ENCODE measurements at regions not wholly inside any gene's neighbourhood (a gene's known extent, or its start where the extent isn't known, plus 50 kb on each side); places are given as distances from the start of the nearest gene placed in this dataset.
"Not testable (repeated sequence)": the region's sequence is repeated elsewhere in the genome, so short reads cannot be mapped to it uniquely, and the experiment has no call there.

DNA sequence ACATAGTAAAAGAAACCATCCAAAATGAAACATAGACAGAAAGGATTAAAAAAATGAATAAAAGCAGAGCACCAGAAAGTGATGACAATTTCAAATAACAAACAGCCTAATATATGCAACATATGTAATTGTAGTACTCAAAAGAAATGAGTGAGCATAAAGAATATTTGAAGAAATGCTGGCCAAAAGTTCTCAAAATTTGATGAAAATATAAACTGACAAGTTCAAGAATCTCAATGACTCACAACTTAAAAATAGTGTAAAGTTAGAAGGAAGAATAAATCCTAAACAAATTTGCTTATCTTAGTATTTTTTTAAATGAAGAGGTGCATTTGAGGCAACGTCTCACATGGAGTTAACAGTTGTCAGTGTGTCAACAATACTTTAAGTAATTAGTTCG, 498.9 kb downstream of the SLC6A15 start:
- Mint-ChIP-seq H3K36me3 (ENCODE audit: low read depth) (no peaks in the 10 kb centered on the region), H3K4me3 (ENCODE audit: low read depth) (no peak overlapping the region), H3K27me3 (ENCODE audit: low read depth) (no peaks in the 10 kb centered on the region), H3K27ac (no peak overlapping the region), H3K9me3 (no peaks in the 10 kb centered on the region), H3K4me1 (ENCODE audit: low read depth) (no peaks in the 10 kb centered on the region)
- intact Hi-C loops (cut with micrococcal nuclease) = no loop called here
- DNase-seq (ENCODE audit: low spot score) = no peak

DNA sequence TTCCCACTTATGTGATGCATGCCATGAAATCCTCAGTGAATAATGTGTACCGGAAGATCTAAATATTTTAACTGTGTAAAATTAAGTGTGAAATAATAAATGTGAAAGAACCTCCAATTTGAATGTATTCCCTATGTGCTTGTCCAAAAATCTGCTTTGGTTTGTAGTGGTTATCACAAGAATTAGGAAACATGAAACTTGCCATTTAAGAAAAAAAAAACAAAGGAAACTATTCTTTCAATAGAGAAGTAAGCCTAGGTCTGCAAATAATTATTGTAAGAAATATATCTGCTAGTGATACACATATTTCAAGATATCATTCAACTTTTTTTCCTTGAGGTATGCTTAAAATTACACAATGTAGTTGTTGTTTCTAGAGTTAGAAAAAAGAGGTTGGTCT, 500.4 kb downstream of the SLC6A15 start:
- no peaks in the 10 kb centered on the region for H3K9me3 Mint-ChIP-seq
- no peak for DNase-seq (ENCODE audit: low spot score)
- H3K27ac Mint-ChIP-seq = no peak overlapping the region
- intact Hi-C loops (cut with micrococcal nuclease) = no loop called here
- no peak overlapping the region for H3K4me3 Mint-ChIP-seq (ENCODE audit: low read depth)
- no peaks in the 10 kb centered on the region for H3K36me3 Mint-ChIP-seq (ENCODE audit: low read depth)
- H3K27me3 Mint-ChIP-seq (ENCODE audit: low read depth) = no peaks in the 10 kb centered on the region
- H3K4me1 Mint-ChIP-seq (ENCODE audit: low read depth) = no peaks in the 10 kb centered on the region

DNA sequence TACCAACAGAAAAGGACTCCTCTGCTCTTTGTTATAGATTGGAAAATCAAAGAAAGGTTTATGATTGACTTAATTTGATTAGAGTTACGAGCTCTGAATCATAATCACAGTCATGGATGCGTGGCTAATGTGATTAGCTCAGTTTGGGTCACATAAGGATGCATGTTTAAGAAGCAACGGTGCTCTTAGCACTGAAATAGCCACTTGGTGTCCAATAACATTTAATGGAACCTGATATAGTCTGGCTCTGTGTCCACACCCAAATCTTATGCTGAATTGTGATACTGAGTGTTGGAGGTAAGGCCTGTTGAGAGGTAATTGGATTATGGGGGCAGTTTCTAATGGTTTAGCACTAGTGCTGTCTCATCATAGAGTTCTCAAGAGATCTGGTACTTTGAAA, 501.6 kb downstream of the SLC6A15 start:
- Mint-ChIP-seq H3K4me3 (ENCODE audit: low read depth) (no peak overlapping the region), H3K27ac (no peak overlapping the region), H3K36me3 (ENCODE audit: low read depth) (no peaks in the 10 kb centered on the region), H3K9me3 (no peaks in the 10 kb centered on the region), H3K27me3 (ENCODE audit: low read depth) (no peaks in the 10 kb centered on the region), H3K4me1 (ENCODE audit: low read depth) (no peaks in the 10 kb centered on the region)
- intact Hi-C loops (cut with micrococcal nuclease) = no loop called here
- no peak for DNase-seq (ENCODE audit: low spot score)

DNA sequence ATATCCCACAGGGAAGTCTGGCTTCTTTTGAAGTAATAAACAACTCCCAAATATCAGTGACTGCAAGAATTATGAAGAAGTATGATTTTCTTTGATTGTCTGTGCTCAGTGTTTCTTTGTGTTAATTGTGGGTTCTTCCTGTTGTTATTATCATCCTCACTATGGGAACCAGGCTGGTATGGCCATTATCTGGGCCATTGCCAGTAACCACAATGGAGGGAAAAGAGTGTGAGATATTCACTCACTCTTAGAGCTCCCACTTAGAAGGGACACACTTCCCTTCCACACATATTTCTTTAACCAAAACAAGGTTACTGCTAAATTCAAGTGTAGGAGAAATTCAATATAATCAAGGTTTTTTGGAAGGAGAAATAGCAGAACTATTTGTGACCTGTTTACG, 503.7 kb downstream of the SLC6A15 start:
- intact Hi-C loops (cut with micrococcal nuclease) = no loop called here
- Mint-ChIP-seq H3K27me3 (ENCODE audit: low read depth) (no peaks in the 10 kb centered on the region), H3K36me3 (ENCODE audit: low read depth) (no peaks in the 10 kb centered on the region), H3K9me3 (no peaks in the 10 kb centered on the region), H3K4me3 (ENCODE audit: low read depth) (no peak overlapping the region), H3K4me1 (ENCODE audit: low read depth) (no peaks in the 10 kb centered on the region), H3K27ac (no peak overlapping the region)
- DNase-seq (ENCODE audit: low spot score) = no peak

DNA sequence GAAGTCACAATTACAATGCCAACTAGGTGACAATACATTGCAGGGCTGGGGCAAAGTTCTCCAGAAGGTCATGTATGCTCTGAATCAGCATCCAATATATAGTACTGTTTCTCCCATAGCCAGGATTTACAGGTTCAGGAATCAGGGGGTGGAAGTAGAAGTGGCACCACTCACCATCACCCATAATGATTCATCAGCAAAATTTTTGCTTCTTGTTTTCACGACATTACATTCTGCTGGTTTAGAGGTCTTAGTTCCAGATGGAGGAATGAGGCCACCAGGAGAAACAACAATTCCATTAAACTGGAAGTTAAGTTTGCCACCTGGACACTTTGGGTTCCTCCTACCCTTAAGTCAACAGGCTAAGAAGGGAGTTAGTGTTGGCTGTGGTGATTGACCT, 505.9 kb downstream of the SLC6A15 start:
- H3K27me3 Mint-ChIP-seq (ENCODE audit: low read depth); H3K9me3 Mint-ChIP-seq; H3K4me3 Mint-ChIP-seq (ENCODE audit: low read depth); H3K27ac Mint-ChIP-seq; H3K4me1 Mint-ChIP-seq (ENCODE audit: low read depth); intact Hi-C loops (cut with micrococcal nuclease); DNase-seq (ENCODE audit: low spot score); H3K36me3 Mint-ChIP-seq (ENCODE audit: low read depth): not testable (repeated sequence)

DNA sequence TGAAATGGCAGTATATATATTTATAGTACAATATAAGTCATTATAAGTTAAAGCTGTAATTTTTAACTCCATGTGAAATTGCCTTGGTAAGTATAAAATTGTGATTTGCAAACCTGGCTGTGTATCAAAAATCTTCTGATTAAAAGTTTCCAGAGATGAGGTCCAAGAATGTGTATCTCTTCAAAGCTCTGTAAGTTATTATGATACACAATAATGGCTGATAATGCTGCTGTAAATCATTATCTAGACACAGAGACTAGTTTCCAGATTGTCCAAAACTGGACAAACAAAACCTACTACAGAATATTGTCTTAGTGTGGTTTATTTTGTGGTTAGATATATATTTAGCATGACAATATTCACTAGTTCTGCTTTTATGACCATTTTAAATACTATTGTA, 514.8 kb downstream of the SLC6A15 start:
- DNase-seq (ENCODE audit: low spot score) = no peak
- Mint-ChIP-seq H3K9me3 (no peaks in the 10 kb centered on the region), H3K27me3 (ENCODE audit: low read depth) (no peaks in the 10 kb centered on the region), H3K36me3 (ENCODE audit: low read depth) (no peaks in the 10 kb centered on the region), H3K4me1 (ENCODE audit: low read depth) (no peaks in the 10 kb centered on the region), H3K27ac (no peak overlapping the region), H3K4me3 (ENCODE audit: low read depth) (no peak overlapping the region)
- intact Hi-C loops (cut with micrococcal nuclease) = no loop called here

DNA sequence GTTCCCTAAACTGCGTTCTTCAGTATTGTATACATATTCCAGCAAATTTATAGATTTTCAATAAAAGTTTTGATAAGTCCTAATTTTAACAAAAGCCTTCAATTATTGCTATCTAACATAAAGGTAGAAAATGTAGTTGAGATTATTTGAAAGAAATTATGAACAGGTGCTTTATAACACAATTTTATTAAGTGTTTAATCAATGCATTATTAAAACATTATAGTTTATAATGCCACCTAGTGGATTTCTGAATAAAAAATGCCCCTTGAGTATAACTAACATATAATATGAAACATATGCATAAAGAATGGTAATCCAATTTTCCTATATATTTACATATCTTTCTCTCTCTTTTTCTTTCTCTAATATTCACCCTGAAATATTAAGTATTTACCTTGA, 515.3 kb downstream of the SLC6A15 start:
- no peak for DNase-seq (ENCODE audit: low spot score)
- Mint-ChIP-seq H3K9me3 (no peaks in the 10 kb centered on the region), H3K4me3 (ENCODE audit: low read depth) (no peak overlapping the region), H3K27me3 (ENCODE audit: low read depth) (no peaks in the 10 kb centered on the region), H3K4me1 (ENCODE audit: low read depth) (no peaks in the 10 kb centered on the region), H3K36me3 (ENCODE audit: low read depth) (no peaks in the 10 kb centered on the region), H3K27ac (no peak overlapping the region)
- intact Hi-C loops (cut with micrococcal nuclease) = no loop called here

DNA sequence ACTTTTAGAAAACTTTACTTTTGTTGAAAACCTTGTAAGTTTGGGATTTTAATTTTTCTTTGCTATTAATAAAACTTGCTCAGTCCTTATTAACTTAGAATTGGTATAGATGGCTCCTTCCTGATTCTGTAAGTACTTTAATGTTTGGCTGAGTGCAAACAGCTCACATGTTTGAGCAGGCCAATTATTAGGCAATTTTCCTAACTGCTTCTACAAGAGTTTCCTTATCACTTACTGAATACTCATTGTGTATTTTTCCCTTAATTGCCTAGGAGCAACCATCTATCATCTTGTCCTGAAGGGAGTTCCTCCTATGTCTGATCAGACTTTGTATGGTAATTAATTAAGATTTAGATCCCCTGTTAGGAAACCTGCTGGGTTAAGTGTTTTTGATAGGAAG, 521.4 kb downstream of the SLC6A15 start:
- not testable (repeated sequence) for H3K36me3 Mint-ChIP-seq (ENCODE audit: low read depth); H3K27ac Mint-ChIP-seq
- H3K9me3 Mint-ChIP-seq = peaks cover 11% of the 10 kb centered on the region

DNA sequence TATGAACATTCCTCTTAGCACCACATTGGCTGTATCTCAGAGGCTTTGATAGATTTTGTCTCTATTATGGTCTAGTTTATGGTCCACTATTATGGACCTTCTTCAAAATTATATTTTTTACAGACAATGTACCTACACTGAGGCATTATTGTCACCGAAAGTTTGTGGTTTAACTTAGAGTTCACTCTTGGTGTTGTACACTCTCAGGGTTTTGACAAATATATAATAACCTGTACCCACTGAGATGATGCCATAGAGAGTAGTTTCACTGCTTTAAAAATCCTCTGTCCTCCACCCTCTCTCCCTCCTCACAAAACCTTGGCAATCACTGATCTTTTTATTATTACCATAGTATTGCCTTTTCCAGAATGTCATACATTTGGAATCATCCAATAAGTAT, 528.2 kb downstream of the SLC6A15 start:
- no peak overlapping the region for H3K4me3 Mint-ChIP-seq (ENCODE audit: low read depth)
- no peak for DNase-seq (ENCODE audit: low spot score)
- no peak overlapping the region for H3K27ac Mint-ChIP-seq
- intact Hi-C loops (cut with micrococcal nuclease) = no loop called here
- H3K4me1 Mint-ChIP-seq (ENCODE audit: low read depth) = no peaks in the 10 kb centered on the region
- no peaks in the 10 kb centered on the region for H3K36me3 Mint-ChIP-seq (ENCODE audit: low read depth)
- H3K27me3 Mint-ChIP-seq (ENCODE audit: low read depth) = no peaks in the 10 kb centered on the region
- H3K9me3 Mint-ChIP-seq = peaks cover 16% of the 10 kb centered on the region

More for the DNA sequence above, 521.4 kb downstream of the SLC6A15 start:
- H3K4me1 Mint-ChIP-seq (ENCODE audit: low read depth); H3K27me3 Mint-ChIP-seq (ENCODE audit: low read depth); intact Hi-C loops (cut with micrococcal nuclease); H3K4me3 Mint-ChIP-seq (ENCODE audit: low read depth); DNase-seq (ENCODE audit: low spot score): not testable (repeated sequence)

DNA sequence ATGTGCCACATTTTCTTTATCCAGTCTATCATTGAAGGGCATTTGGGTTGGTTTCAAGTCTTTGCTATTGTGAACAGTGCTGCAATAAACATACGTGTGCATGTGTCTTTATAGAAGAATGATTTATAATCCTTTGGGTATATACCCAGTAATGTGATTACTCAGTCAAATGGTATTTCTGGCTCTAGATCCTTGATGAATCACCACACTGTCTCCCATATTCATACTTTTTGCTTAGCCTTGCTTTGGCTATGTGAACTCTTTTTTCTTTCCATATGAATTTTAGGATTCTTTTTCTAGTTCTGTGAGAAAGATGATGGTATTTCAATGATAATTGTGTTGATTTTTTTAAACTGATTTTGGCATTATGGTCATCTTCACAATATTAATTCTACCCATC, 530.1 kb downstream of the SLC6A15 start:
- H3K27me3 Mint-ChIP-seq (ENCODE audit: low read depth); DNase-seq (ENCODE audit: low spot score); H3K36me3 Mint-ChIP-seq (ENCODE audit: low read depth); H3K4me1 Mint-ChIP-seq (ENCODE audit: low read depth); H3K4me3 Mint-ChIP-seq (ENCODE audit: low read depth); H3K27ac Mint-ChIP-seq; intact Hi-C loops (cut with micrococcal nuclease): not testable (repeated sequence)
- H3K9me3 Mint-ChIP-seq = peaks cover 20% of the 10 kb centered on the region

DNA sequence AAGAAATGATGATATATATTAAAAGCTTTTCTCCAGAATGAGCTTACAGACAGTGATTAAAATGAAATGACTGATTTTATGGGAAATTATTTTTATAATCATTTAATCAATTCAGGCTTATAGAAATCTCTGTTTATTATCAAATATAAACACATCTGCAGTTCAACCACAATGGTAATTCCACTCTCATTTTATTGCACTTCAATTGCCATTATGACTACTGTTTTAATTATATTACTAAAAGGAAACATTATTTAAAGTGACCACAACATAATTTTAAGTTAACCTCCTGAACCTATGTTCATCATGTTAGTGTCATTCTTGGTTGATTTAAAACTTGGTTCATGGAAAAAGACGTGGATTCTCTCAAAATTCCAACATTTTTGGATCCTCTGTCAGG, 536.3 kb downstream of the SLC6A15 start:
- Mint-ChIP-seq H3K27ac (no peak overlapping the region), H3K9me3 (peaks cover 23% of the 10 kb centered on the region), H3K27me3 (ENCODE audit: low read depth) (no peaks in the 10 kb centered on the region), H3K4me1 (ENCODE audit: low read depth) (no peaks in the 10 kb centered on the region), H3K36me3 (ENCODE audit: low read depth) (no peaks in the 10 kb centered on the region), H3K4me3 (ENCODE audit: low read depth) (no peak overlapping the region)
- intact Hi-C loops (cut with micrococcal nuclease) = no loop called here
- DNase-seq (ENCODE audit: low spot score) = no peak

DNA sequence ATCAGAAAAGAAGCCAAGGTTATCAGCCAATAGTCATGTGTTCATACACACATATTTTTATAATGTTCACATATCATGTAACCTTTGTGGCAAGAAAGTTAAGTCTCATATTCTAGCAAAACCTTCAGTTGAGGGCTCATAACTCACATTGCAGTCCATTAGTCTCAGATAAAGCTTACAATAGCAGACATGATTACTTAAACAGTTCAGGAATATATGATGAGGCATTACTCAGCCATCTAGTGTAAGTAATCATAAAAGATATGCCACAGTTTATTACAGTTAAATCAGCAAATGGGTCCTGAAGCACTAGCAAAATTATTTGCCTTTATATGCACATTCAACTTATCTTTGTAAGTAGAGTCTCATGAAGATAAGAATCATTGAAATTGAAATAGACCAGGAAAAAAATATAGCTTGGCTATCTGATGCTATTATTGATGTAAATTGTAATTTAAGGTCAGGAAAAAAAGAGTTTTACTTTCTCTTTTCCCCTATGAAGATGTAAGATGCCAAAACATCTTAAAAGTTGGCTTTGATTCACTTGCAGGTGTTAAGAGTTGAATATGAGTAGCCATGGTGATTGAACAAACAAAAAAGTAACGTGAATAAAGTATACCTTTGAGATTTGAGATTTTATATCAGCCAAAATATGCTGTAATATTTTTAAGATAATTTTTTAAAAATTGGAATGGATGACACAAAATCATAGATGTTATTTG, 537.0 kb downstream of the SLC6A15 start:
- H3K4me1 Mint-ChIP-seq (ENCODE audit: low read depth) = no peaks in the 10 kb centered on the region

DNA sequence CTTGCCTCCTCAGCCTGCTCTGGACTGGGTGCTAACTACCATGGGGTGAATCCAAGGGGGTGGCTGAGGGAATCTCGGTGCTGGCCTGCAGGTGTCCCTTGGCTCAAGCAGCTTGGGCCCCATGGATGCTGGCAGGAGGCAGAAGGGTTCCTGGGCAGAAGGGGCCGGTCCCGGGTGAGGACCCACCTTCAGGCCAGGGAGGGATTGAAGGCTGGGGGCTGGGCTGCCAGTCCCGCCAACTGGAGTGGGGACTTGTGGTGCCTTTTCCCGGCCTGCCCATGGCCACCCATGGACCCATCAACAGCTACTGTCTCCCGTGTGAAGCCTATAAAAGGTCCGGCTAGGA, 550.1 kb downstream of the SLC6A15 start:
- DNase-seq (ENCODE audit: low spot score) = no peak
- Mint-ChIP-seq H3K36me3 (ENCODE audit: low read depth) (no peaks in the 10 kb centered on the region), H3K4me1 (ENCODE audit: low read depth) (no peaks in the 10 kb centered on the region), H3K27ac (no peak overlapping the region), H3K9me3 (peaks cover 13% of the 10 kb centered on the region), H3K4me3 (ENCODE audit: low read depth) (no peak overlapping the region), H3K27me3 (ENCODE audit: low read depth) (no peaks in the 10 kb centered on the region)
- intact Hi-C loops (cut with micrococcal nuclease) = no loop called here

More for the DNA sequence above, 537.0 kb downstream of the SLC6A15 start:
- no peak overlapping the region for H3K4me3 Mint-ChIP-seq (ENCODE audit: low read depth)
- H3K9me3 Mint-ChIP-seq = peaks cover 23% of the 10 kb centered on the region
- no peaks in the 10 kb centered on the region for H3K27me3 Mint-ChIP-seq (ENCODE audit: low read depth)
- intact Hi-C loops (cut with micrococcal nuclease) = no loop called here
- H3K27ac Mint-ChIP-seq = no peak overlapping the region
- no peak for DNase-seq (ENCODE audit: low spot score)
- H3K36me3 Mint-ChIP-seq (ENCODE audit: low read depth) = no peaks in the 10 kb centered on the region

All from activated T-helper 2 cell treated with anti-CD3 and anti-CD28 coated beads, Interferon-gamma antibody, Interleukin-2, Interleukin-4, amounts not matched to agents 10 μg/mL and 5 μg/mL and 100 μg/mL, durations not matched to agents 14 hours and 24 hours and 36 hours (primary cell).